GM18868 (cell line): ENCODE measurements at regions not wholly inside any gene's neighbourhood (a gene's known extent, or its start where the extent isn't known, plus 50 kb on each side); places are given as distances from the start of the nearest gene placed in this dataset.
"Not testable (repeated sequence)": the region's sequence is repeated elsewhere in the genome, so short reads cannot be mapped to it uniquely, and the experiment has no call there.

Experiments used
- ATAC-seq: cut with Tn5 transposase; IDR thresholded peaks from one replicate; pipeline ENCODE4 v1.9.1; 2021; ENCODE audit warnings: mild to moderate bottlenecking, moderate library complexity; ENCODE audit not compliant: unreplicated experiment

DNA sequence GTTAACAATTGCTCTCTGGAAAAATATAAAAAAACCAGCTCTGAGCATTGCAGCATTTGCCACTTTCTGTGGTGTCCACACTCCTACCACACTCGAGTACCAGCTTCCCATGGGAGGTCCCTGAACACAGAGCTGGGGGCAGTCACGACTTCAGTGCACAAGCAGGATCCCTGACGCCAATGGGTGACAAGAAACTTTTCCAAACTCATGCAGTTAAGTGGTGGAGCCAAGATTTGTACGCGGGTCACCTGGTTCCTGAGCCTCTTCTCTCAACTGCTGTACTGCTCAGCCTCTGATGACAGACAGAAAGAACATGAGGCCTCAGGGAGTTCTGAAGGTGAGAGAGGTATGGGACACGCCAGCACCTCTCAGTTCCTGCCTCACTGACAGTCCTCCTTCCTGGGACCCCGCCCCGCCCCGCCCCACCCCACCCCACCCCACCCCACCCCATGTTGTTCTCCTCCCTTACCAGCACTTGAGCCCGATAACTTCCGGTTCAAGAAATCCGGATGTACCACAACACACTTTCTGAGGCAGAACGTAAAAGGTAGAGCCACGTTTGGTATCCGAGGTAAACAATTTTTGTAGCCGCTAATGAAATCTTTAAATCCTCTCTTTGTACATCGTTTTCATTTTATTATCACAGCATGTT, 287.6 kb downstream of the MYCN start:
- no peak for ATAC-seq

GRCh38 chr2:16226943-16227664, 286.8 kb downstream of the MYCN start:
- ATAC-seq: no peak

DNA sequence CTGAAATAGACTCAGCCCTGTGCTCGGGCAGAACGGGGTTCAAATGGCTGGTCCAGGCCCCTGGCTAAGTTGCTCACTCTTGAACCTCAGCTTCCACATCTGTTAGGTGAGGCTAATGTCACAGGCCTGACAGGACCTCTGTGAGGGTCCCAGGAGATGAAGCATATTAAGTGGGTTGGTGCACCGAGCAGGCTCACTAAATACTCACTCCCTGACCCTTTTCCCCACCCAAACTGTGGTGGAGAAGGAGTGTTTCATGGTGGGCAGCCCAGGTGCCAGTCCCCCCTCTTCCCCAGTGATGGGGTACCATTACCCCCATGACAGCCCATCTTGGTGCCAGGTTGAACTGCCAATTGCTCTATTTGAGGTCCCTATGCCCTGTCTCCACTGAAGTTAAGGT, 286.0 kb downstream of the MYCN start:
- no peak for ATAC-seq

DNA sequence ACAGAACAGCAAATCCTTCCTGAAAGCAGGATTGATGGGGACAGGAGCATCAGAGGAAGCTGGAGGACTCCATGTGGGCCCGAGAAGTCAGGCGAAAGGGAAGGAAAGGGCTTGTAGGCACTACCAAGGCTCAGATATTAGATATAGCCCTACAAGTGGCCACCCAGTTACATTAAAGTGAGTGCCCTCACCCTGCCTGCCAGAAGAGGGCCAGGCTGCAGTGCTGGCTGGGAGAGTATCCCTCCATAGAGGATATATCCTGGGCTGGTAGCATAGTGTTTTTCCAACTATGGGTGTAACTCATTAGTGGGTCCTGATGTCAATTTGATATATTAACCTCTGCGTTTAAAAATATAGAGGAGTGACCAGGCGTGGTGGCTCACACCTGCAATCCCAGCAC, 285.2 kb downstream of the MYCN start:
- ATAC-seq: no peak

GRCh38 chr2:16225071-16225470, 284.7 kb downstream of the MYCN start:
- no peak for ATAC-seq

DNA sequence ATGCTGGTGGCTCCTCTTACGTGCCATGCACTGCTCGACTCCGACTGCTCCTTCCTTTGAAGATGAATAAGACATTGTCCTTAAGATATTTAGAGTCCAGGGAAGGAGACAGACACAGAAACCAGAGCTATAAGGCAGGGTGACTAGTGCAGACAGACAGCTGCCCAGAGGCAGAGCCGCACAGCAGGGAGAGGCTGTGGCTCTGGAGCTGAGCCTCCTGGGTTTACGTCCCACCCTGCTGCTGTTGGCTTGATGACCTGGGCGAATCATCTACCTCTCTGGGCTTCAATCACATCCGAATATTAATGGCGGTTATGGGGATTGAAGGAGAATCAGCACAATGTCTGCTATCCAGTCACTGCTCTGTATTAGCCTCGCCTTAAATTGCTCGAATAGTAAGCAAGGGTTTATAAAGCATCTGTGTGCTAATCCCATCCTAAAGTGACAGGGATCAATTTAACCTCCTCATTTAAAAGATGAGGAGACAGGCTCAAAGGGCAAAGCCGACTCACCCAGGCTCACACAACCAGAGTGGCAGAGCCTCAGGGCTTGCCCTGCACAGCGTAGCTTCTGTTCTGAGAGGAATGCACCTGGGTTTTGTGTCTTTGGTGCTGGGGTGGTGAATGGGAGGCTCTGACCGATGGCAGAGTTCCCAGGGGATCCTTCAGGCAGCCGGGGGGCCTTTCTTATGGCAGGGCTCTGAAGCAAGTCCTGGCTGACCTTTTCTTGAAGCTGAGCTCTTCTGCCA, 284.1 kb downstream of the MYCN start:
- ATAC-seq: no peak

DNA sequence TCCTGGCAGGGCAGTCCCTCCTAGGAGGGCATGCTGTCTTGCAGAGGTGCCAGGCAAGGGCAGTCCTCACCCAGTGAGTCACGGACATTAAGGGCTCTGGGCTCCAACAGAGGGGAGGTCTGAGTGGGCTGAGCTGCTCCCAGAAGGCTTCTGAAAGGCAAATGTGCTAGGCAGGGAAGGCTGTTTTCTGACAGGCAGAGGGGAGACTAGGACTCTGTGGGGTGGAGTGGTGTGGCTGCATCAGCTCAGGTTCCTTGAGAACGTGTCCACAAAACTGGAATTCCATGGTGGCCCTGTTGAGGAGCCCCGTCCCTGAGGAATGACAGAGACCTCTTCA, 283.5 kb downstream of the MYCN start:
- ATAC-seq: no peak

DNA sequence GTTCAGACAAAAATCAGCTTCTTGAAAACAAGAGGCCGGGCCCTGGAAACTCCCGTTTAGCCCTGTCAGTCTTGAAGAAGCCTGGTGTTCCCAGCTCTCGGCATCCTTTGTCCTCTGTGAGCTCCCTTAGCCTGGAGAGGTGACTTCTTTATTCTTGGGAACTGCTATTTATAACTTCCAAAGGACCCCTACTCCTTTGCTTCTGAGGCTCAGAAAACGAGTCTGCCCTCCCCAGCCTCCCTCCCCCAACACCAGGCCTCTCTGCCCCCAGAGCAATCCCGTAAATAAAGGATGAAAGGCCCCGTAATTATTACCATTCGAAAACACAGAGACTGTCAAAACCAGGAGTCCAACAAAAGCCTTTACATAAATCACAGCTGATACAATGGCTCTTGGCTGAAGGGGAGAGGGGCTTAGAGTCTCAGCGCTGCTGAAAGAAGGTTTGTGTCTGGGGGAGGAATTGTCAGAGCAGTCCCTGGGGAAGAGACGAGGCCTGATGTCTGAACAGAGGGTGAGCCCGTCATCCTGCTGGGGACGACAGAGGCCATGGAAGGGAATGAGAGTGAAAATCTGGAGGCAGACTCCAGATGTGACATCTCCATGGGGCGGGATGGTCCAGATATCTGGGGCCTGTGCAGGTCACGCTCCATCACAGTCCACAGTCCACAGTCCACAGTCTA, 283.0 kb downstream of the MYCN start:
- no peak for ATAC-seq

DNA sequence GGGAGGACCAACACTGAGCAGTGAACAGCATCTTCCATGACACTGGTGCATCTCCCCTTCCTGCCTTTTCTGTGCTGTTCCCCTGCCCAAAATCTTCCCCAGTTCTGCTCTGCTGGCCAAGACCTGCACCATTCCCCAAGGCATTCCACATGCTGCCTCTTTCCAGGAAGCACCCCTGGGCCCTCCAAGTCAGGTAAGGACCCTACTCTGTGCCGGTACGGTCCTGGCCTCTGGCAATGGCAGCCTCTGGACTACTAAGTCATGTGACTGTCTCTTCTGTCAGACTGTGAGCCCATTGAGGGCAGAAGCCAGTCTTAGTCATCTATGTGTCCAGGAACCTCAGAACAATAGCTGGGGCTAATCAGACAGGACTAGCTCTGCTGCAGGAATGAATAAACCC, 282.0 kb downstream of the MYCN start:
- no peak for ATAC-seq

DNA sequence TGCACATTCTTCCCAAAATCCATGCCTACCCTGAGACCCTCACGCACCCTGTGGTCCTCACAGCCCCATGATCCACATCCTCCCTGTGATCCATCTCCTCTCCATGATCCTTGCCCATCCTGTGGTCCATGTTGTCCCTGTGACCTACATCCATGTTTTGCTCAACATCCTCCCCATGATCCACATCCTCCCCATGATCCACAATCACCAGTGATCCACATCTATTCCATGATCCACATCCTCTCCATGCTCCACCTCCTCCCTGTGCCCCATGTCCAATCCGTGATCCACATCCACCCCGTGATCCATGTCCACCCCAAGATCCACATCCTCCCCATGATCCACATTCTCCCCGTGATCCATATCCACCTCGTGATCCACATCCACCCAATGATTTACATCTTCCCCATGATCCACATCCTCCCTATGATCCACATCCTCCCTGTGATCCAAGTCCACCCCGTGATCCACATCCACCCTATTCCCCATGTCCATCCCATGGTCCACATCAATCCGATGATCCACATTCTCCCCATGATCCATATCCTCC, 281.2 kb downstream of the MYCN start:
- ATAC-seq: no peak

DNA sequence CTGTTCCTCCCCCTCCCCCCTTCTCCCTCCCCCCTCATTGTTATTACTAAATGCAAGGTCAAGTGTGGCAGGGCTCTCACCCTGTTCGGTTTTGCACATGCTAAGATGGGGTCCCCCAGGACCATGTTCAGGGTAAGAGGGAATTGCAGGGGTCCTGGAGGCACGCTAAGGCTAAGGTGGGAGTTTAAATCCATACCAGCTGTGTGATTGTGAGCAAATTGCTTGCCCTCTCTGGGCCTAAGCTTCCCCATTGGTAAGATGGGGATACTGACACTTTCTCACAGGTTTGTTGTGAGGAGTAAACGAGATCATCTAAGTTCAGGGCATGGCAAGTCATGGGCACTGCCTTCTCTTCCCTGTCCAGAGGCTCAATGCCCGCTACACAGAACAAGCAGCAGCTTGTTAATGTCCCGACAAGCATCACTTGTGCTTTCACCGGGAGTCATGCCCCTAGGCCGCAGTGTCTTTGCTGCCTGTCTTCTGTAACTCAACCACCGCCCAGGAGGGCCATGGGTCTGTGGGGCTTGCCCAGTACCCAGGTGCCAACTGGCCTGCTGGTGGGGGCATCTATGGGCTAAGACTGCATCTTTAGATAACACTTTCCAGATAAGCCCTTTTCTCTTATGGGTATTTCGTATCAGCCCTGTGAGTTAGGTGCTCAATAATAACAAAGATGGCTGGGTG, 279.1 kb downstream of the MYCN start:
- no peak for ATAC-seq

GRCh38 chr2:16218625-16219024, 278.3 kb downstream of the MYCN start:
- no peak for ATAC-seq

DNA sequence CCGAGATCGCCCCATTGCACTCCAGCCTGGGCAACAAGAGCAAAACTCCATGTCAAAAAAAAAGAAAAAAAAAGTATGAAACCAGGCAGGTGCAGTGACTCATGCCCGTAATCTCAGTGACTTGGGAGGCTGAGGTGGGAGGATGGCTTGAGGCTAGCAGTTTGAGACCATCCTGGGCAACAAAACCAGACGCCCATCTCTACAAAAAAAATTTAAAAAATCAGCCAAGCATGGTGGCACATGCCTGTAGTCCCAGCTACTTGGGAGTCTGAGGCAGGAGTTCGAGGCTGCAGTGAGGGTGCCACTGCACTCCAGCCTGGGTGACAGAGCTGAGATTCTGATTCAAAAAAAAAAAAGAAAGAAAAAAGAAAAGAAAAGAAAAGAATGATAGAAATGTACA, 277.8 kb downstream of the MYCN start:
- no peak for ATAC-seq

GRCh38 chr2:16217741-16218140, 277.4 kb downstream of the MYCN start:
- not testable (repeated sequence) for ATAC-seq

GRCh38 chr2:16217291-16217690, 276.9 kb downstream of the MYCN start:
- no peak for ATAC-seq

- no peak for ATAC-seq
Measured at GRCh38 chr2:16216558-16216945, 276.2 kb downstream of the MYCN start.

DNA sequence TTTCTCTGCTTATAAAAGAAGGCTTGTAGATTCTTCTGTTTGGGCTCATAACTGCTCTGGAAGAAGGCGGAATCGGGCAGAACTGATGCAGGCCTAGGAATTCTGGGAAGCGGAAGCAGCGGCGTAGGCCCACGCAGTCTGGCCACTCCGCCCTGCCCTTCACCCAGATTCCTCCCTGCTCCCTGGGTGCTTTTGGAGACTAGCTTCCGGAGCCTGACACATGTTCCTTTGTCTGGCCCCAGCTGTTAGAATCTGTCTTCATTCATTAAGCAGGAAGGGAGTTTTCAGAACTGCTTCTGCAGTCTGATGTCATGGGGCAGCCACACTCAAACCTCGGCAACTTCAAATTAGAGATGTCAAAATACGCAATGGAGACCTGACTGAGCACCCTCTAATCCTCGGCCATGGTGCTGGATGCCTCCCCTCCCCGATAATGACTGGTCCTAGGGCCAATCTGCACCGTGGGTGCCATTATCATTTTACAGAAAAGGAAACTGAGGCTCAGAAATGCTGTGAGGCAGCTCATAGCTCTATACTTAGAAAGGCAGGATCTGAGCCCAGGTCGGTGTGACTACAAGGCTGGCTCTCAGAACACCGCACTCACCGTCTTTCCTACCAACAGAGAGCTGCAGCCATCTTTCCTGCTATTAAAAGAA, 275.7 kb downstream of the MYCN start:
- no peak for ATAC-seq

GRCh38 chr2:16214861-16215260, 274.5 kb downstream of the MYCN start:
- ATAC-seq: no peak

- no peak for ATAC-seq
Measured at GRCh38 chr2:16214391-16214790, 274.0 kb downstream of the MYCN start.

DNA sequence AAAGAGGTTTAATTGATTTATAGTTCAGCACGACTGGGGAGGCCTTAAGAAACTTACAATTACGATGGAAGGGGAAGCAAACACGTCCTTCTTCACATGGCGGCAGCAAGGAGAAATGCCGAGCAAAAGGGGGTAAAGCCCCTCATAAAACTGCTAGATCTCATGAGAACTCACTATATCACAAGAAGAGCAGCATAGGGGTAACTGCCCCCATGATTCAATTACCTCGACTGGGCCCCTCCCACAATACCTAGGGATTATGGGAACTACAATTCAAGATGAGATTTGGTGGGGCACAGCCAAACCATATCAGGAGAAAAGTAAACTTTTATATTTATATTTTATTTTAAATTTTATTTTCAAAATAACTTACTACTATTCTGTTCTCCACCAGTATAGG, 272.0 kb downstream of the MYCN start:
- no peak for ATAC-seq
